A673 (cell line): ENCODE measurements at regions not wholly inside any gene's neighbourhood (a gene's known extent, or its start where the extent isn't known, plus 50 kb on each side); places are given as distances from the start of the nearest gene placed in this dataset.

Source experiments
- EZH2 ChIP-seq: fragments of 200-600 bp; sonication (generic); IDR thresholded peaks from 2 replicates; pipeline ENCODE4 v1.6.1; 2017; ENCODE audit warnings: borderline replicate concordance, low read depth, mild to moderate bottlenecking, mixed read lengths, antibody characterized with exemption, low read length; ENCODE audit not compliant: poor library complexity, severe bottlenecking
- TF ChIP-seq, protein P1 (sequence below): fragments of 300-800, 200-600 bp; sonication (generic); conservative IDR thresholded peaks from 2 replicates; pipeline ENCODE4 v1.5.1; 2017; ENCODE audit warnings: low read depth, mild to moderate bottlenecking, antibody characterized with exemption, low read length, moderate library complexity, mixed read lengths

DNA sequence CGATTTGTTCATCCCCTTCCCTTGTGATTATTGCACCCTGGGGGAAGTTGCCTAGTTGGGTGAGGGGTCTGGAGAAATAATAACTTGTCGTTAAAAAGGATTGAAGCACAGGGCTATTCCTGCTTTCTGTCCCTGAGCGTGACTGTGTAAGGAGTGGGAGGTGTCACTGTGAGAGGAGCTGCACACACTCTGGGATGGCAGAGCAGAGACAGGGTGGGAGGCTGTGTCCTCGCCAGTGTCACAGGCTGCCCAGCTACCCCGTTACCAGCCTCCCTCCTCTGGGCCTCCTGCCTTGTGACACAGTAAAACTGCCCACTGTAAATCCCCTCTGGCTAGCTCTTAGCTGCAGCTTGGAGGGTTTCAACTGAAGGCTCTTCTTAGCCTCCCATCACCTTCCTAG, 460.6 kb downstream of the AACS start:
- TF ChIP-seq, protein P1, sequence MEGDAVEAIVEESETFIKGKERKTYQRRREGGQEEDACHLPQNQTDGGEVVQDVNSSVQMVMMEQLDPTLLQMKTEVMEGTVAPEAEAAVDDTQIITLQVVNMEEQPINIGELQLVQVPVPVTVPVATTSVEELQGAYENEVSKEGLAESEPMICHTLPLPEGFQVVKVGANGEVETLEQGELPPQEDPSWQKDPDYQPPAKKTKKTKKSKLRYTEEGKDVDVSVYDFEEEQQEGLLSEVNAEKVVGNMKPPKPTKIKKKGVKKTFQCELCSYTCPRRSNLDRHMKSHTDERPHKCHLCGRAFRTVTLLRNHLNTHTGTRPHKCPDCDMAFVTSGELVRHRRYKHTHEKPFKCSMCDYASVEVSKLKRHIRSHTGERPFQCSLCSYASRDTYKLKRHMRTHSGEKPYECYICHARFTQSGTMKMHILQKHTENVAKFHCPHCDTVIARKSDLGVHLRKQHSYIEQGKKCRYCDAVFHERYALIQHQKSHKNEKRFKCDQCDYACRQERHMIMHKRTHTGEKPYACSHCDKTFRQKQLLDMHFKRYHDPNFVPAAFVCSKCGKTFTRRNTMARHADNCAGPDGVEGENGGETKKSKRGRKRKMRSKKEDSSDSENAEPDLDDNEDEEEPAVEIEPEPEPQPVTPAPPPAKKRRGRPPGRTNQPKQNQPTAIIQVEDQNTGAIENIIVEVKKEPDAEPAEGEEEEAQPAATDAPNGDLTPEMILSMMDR, result no peak
- no peak for TF ChIP-seq EZH2
